PC-3 (cell line): ENCODE measurements at regions not wholly inside any gene's neighbourhood (a gene's known extent, or its start where the extent isn't known, plus 50 kb on each side); places are given as distances from the start of the nearest gene placed in this dataset.

Experiments
- ATAC-seq: fragments of 200-7000 bp; cut with Tn5 transposase; 2 replicates; pipeline ENCODE4 v1.9.1; 2020; ENCODE audit warnings: mild to moderate bottlenecking, moderate library complexity
- BruUV-seq: library from RNA; stranded (reverse); fragments of 400-500 nt; replicated peaks from 2 replicates; lab custom pipeline; 2021; lab: Mats Ljungman, UMichigan
- CTCF ChIA-PET: fragments of 300-600 bp; sonication (Branson Sonifier 250); formaldehyde crosslinking; loops from one replicate; lab custom pipeline; 2022; ENCODE audit warnings: antibody characterized with exemption; lab: Charles Lee
- POLR2A ChIA-PET: fragments of 300-600 bp; sonication (Branson Sonifier 250); formaldehyde crosslinking; loops from one replicate; lab custom pipeline; 2022; ENCODE audit warnings: antibody characterized with exemption; ENCODE audit not compliant: unreplicated experiment; lab: Charles Lee
- DNase-seq: peaks from one replicate; pipeline ENCODE4 v3.0.0-alpha.2; 2015
- H2AFZ ChIP-seq: fragments of 300-600 bp; sonication (generic); 2 replicates; pipeline ENCODE4 v1.6.0; 2016; ENCODE audit warnings: antibody characterized with exemption, low read length
- H3F3A ChIP-seq: fragments of 300-600 bp; sonication (generic); one replicate; pipeline ENCODE4 v1.6.0; 2017; ENCODE audit warnings: antibody characterized with exemption, low read length, control low read depth, mild to moderate bottlenecking; ENCODE audit not compliant: unreplicated experiment
- H3K27ac ChIP-seq: fragments of 300-600 bp; sonication (generic); 2 replicates; pipeline ENCODE4 v1.5.1; 2016; ENCODE audit warnings: mild to moderate bottlenecking, low read length
- H3K27me3 ChIP-seq: fragments of 300-600 bp; sonication (generic); 2 replicates; pipeline ENCODE4 v1.6.1; 2016; ENCODE audit warnings: low read length, mixed read lengths
- H3K36me3 ChIP-seq: fragments of 300-600 bp; sonication (generic); 2 replicates; pipeline ENCODE4 v1.6.1; 2016; ENCODE audit warnings: low read depth, mixed run types, low read length, mixed read lengths
- H3K4me1 ChIP-seq: fragments of 300-600 bp; sonication (generic); 2 replicates; pipeline ENCODE4 v1.5.1; 2016; ENCODE audit warnings: low read length; ENCODE audit not compliant: insufficient read depth
- H3K4me2 ChIP-seq: fragments of 300-600 bp; sonication (generic); 2 replicates; pipeline ENCODE4 v1.6.0; 2016; ENCODE audit warnings: low read length
- H3K4me3 ChIP-seq: fragments of 300-600 bp; sonication (generic); 2 replicates; pipeline ENCODE4 v1.5.1; 2016; ENCODE audit warnings: mild to moderate bottlenecking, low read length, mixed read lengths
- H3K79me2 ChIP-seq: fragments of 300-600 bp; sonication (generic); 2 replicates; pipeline ENCODE4 v1.6.1; 2017; ENCODE audit warnings: low read length, mixed read lengths
- H3K9ac ChIP-seq: fragments of 300-600 bp; sonication (generic); 2 replicates; pipeline ENCODE4 v1.6.0; 2016; ENCODE audit warnings: mild to moderate bottlenecking, low read length
- H3K9me2 ChIP-seq: fragments of 300-600 bp; sonication (generic); replicated peaks from 2 replicates; pipeline ENCODE4 v1.6.1; 2016; ENCODE audit warnings: mixed run types, low read length, mixed read lengths
- H3K9me3 ChIP-seq: fragments of 300-600 bp; sonication (generic); 2 replicates; pipeline ENCODE4 v1.6.1; 2016; ENCODE audit warnings: low read length, mixed read lengths
- H4K20me1 ChIP-seq: fragments of 300-600 bp; sonication (generic); 2 replicates; pipeline ENCODE4 v1.6.1; 2016; ENCODE audit warnings: low read length, mixed read lengths
- EZH2 ChIP-seq: fragments of 300-600 bp; sonication (generic); IDR thresholded peaks from one replicate; pipeline ENCODE4 v1.6.1; 2017; ENCODE audit warnings: antibody characterized with exemption, mild to moderate bottlenecking, low read length; ENCODE audit not compliant: unreplicated experiment
- EZH2phosphoT487 ChIP-seq: fragments of 300-600 bp; sonication (generic); IDR thresholded peaks from 2 replicates; pipeline ENCODE4 v1.6.1; 2018; ENCODE audit warnings: mild to moderate bottlenecking, antibody characterized with exemption, low read length, borderline replicate concordance
- intact Hi-C: fragments of 100-400 bp; cut with micrococcal nuclease; formaldehyde crosslinking; loops from 2 replicates; pipeline ENCODE4 v1.9.0; 2023
- TF ChIP-seq, protein P1 (sequence below): fragments of 300-600 bp; sonication (generic); conservative IDR thresholded peaks from 2 replicates; pipeline ENCODE4 v1.5.1; 2017; ENCODE audit warnings: antibody characterized with exemption, low read depth, mild to moderate bottlenecking, low read length

DNA sequence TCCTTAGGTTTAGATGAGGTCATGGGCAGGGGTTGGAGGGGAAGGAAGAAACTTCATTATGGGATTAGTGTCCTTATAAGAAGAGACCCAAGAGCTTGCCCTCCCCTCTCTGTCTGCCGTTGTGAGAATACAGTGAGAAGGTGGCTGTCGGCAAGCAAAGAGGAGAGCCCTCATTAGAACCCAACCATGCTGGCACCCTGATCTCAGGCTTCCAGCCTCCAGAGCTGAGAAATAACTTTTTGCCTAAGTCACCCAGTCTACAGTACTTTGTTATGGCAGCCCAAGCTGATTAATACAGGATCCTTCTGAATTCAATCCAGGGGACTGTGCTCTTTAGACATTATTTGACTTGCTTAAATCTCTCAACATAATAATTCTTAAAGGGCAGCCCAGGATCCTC, 209.0 kb downstream of the RNF152 start:
- Histone ChIP-seq H3K4me3 (no peak overlapping the region), H3K27ac (no peak overlapping the region), H3K4me1 (no peaks in the 10 kb centered on the region), H3K9me2 (no peaks in the 10 kb centered on the region), H2AFZ (no peak overlapping the region), H3K27me3 (no peaks in the 10 kb centered on the region), H3K4me2 (no peak overlapping the region), H3K36me3 (no peaks in the 10 kb centered on the region), H4K20me1 (no peaks in the 10 kb centered on the region), H3F3A (no peaks in the 10 kb centered on the region), H3K9ac (no peak overlapping the region), H3K9me3 (0 out of 2 replicates have a peak, but pooled peaks cover 7% of the 10 kb centered on the region), H3K79me2 (no peaks in the 10 kb centered on the region)
- ATAC-seq (no peak), DNase-seq (no peak)
- intact Hi-C loops, result no loop called here
- ChIA-PET POLR2A (no interaction called here), CTCF (no interaction called here)
- BruUV-seq, result no TSS peak
- TF ChIP-seq EZH2 (no peak), EZH2phosphoT487 (no peak)
- TF ChIP-seq, protein P1, sequence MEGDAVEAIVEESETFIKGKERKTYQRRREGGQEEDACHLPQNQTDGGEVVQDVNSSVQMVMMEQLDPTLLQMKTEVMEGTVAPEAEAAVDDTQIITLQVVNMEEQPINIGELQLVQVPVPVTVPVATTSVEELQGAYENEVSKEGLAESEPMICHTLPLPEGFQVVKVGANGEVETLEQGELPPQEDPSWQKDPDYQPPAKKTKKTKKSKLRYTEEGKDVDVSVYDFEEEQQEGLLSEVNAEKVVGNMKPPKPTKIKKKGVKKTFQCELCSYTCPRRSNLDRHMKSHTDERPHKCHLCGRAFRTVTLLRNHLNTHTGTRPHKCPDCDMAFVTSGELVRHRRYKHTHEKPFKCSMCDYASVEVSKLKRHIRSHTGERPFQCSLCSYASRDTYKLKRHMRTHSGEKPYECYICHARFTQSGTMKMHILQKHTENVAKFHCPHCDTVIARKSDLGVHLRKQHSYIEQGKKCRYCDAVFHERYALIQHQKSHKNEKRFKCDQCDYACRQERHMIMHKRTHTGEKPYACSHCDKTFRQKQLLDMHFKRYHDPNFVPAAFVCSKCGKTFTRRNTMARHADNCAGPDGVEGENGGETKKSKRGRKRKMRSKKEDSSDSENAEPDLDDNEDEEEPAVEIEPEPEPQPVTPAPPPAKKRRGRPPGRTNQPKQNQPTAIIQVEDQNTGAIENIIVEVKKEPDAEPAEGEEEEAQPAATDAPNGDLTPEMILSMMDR, result no peak

DNA sequence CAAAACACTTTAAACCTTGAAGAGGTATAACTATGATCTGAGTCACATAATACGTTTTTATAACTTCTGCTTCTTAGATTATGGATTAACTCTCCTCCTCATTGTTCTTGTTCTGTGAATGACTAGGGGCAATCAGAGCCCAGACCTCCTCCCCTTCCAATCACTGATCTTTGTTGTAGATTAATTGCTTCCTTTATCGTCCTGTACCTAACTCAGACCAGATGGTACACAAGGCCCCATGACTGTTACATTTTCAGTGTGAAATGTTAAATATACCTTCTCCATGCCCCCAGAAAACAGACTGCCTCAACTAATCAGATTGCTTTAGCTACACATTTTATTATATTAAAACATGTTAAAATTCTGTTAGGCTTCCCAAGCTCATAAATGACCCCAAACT, 211.7 kb downstream of the RNF152 start:
- Histone ChIP-seq H3K36me3 (no peaks in the 10 kb centered on the region), H2AFZ (no peak overlapping the region), H3K4me1 (no peaks in the 10 kb centered on the region), H3K4me3 (no peak overlapping the region), H3K27me3 (peaks cover 10% of the 10 kb centered on the region; the same call in 1 of the 2 replicates), H4K20me1 (no peaks in the 10 kb centered on the region), H3F3A (no peaks in the 10 kb centered on the region), H3K9me2 (no peaks in the 10 kb centered on the region), H3K9ac (no peak overlapping the region), H3K9me3 (0 out of 2 replicates have a peak, but pooled peaks cover 7% of the 10 kb centered on the region), H3K79me2 (no peaks in the 10 kb centered on the region), H3K27ac (no peak overlapping the region), H3K4me2 (no peak overlapping the region)
- TF ChIP-seq, protein P1, result no peak
- no peak for TF ChIP-seq EZH2phosphoT487
- no peak for TF ChIP-seq EZH2
- ATAC-seq (no peak), DNase-seq (no peak)
- intact Hi-C loops, result no loop called here
- BruUV-seq, result no TSS peak
- ChIA-PET POLR2A (no interaction called here), CTCF (no interaction called here)

DNA sequence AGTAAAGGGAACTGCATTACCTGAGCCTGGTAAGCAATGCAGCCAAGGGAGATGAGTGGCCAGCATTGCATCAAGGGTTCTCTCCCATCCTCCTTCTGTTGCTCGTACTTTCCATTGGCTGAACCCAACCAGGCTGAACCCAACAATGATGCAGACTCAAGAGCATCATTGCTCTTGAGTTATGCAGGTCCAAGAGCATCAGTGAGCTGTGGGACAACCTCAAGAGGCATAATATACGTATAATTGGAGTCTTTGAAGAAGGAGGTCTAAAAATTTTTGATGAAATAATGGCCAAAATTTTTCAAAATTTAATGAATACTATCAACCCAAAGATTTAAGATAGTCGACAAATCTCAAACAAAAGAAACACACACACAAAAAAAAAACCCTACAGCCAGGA, 213.0 kb downstream of the RNF152 start:
- no peaks in the 10 kb centered on the region for H3K4me1 ChIP-seq
- H2AFZ ChIP-seq, result no peak overlapping the region
- no peak for DNase-seq
- TF ChIP-seq EZH2phosphoT487, result no peak
- TF ChIP-seq, protein P1, result no peak
- TF ChIP-seq EZH2, result no peak
- 0 out of 2 replicates have a peak, but pooled peaks cover 7% of the 10 kb centered on the region for H3K9me3 ChIP-seq
- no TSS peak for BruUV-seq
- H3K9me2 ChIP-seq, result no peaks in the 10 kb centered on the region
- peaks cover 19% of the 10 kb centered on the region; the same call in 1 of the 2 replicates for H3K27me3 ChIP-seq
- intact Hi-C loops, result no loop called here
- no peaks in the 10 kb centered on the region for H3F3A ChIP-seq
- no peak overlapping the region for H3K27ac ChIP-seq
- CTCF ChIA-PET, result no interaction called here
- no peak overlapping the region for H3K4me3 ChIP-seq
- no peaks in the 10 kb centered on the region for H3K36me3 ChIP-seq
- no peak for ATAC-seq
- no peak overlapping the region for H3K9ac ChIP-seq
- no peaks in the 10 kb centered on the region for H4K20me1 ChIP-seq
- no peaks in the 10 kb centered on the region for H3K79me2 ChIP-seq
- H3K4me2 ChIP-seq, result no peak overlapping the region
- POLR2A ChIA-PET, result no interaction called here
